ENCODE measurements at regions not wholly inside any gene's neighbourhood (a gene's known extent, or its start where the extent isn't known, plus 50 kb on each side); places are given as distances from the start of the nearest gene placed in this dataset.

GRCh38 chr4:101701551-101701950, 89.0 kb upstream of the BANK1 start:
- DNase-seq (ENCODE audit: low spot score): no peak
- Histone ChIP-seq H3K4me1 (ENCODE audit: insufficient read depth) (no peaks in the 10 kb centered on the region), H4K20me1 (ENCODE audit: insufficient read depth, poor library complexity, severe bottlenecking) (no peaks in the 10 kb centered on the region), H2AFZ (no peak overlapping the region), H3K4me2 (no peak overlapping the region), H3K36me3 (replicated peaks; ENCODE audit: insufficient read depth, low read depth) (no peaks in the 10 kb centered on the region), H3K9me2 (replicated peaks; ENCODE audit: insufficient read depth) (no peaks in the 10 kb centered on the region), H3K9me3 (ENCODE audit: low read depth) (peaks cover 3% of the 10 kb centered on the region), H3K79me2 (no peaks in the 10 kb centered on the region), H3K4me3 (no peak overlapping the region), H3K27me3 (no peaks in the 10 kb centered on the region), H3K27ac (no peak overlapping the region)
- WGBS (ENCODE audit: low lambda C conversion rate, missing lambda C conversion rate): 97% methylated on average over 1 of the region's 1 CpG
- TF ChIP-seq EZH2phosphoT487 (IDR thresholded peaks at IDR 0.05; ENCODE audit: low read depth, severe bottlenecking, unreplicated experiment) (no peak), CTCF (IDR thresholded peaks at IDR 0.05; ENCODE audit: poor library complexity) (no peak), EZH2 (IDR thresholded peaks at IDR 0.05; ENCODE audit: borderline replicate concordance) (no peak)

- Histone ChIP-seq H3K4me3 (no peak overlapping the region), H3K79me2 (no peaks in the 10 kb centered on the region), H3K4me2 (no peak overlapping the region), H4K20me1 (ENCODE audit: insufficient read depth, poor library complexity, severe bottlenecking) (no peaks in the 10 kb centered on the region), H3K27ac (no peak overlapping the region), H2AFZ (no peak overlapping the region), H3K27me3 (no peaks in the 10 kb centered on the region), H3K9me3 (ENCODE audit: low read depth) (no peaks in the 10 kb centered on the region), H3K9me2 (replicated peaks; ENCODE audit: insufficient read depth) (no peaks in the 10 kb centered on the region), H3K4me1 (ENCODE audit: insufficient read depth) (no peaks in the 10 kb centered on the region), H3K36me3 (replicated peaks; ENCODE audit: insufficient read depth, low read depth) (no peaks in the 10 kb centered on the region)
- no peak for DNase-seq (ENCODE audit: low spot score)
- no peak for TF ChIP-seq CTCF (IDR thresholded peaks at IDR 0.05; ENCODE audit: poor library complexity)
- TF ChIP-seq EZH2phosphoT487 (IDR thresholded peaks at IDR 0.05; ENCODE audit: low read depth, severe bottlenecking, unreplicated experiment): no peak
- WGBS (ENCODE audit: low lambda C conversion rate, missing lambda C conversion rate): 79% methylated on average over 8 of the region's 8 CpGs
Measured at GRCh38 chr4:101699441-101700124, 90.9 kb upstream of the BANK1 start.

GRCh38 chr4:101697266-101697665, 93.3 kb upstream of the BANK1 start:
- H3K9me2 ChIP-seq (replicated peaks; ENCODE audit: insufficient read depth): no peaks in the 10 kb centered on the region
- no peak overlapping the region for H2AFZ ChIP-seq
- H4K20me1 ChIP-seq (ENCODE audit: insufficient read depth, poor library complexity, severe bottlenecking): no peaks in the 10 kb centered on the region
- no peaks in the 10 kb centered on the region for H3K79me2 ChIP-seq
- H3K27me3 ChIP-seq: no peaks in the 10 kb centered on the region
- DNase-seq (ENCODE audit: low spot score): no peak
- no peak overlapping the region for H3K4me2 ChIP-seq
- no peak for TF ChIP-seq EZH2 (IDR thresholded peaks at IDR 0.05; ENCODE audit: borderline replicate concordance)
- TF ChIP-seq CTCF (IDR thresholded peaks at IDR 0.05; ENCODE audit: poor library complexity): no peak
- no peak for TF ChIP-seq EZH2phosphoT487 (IDR thresholded peaks at IDR 0.05; ENCODE audit: low read depth, severe bottlenecking, unreplicated experiment)
- H3K36me3 ChIP-seq (replicated peaks; ENCODE audit: insufficient read depth, low read depth): no peaks in the 10 kb centered on the region
- WGBS (ENCODE audit: low lambda C conversion rate, missing lambda C conversion rate): 88% methylated on average over 1 of the region's 1 CpG
- no peak overlapping the region for H3K4me3 ChIP-seq
- no peaks in the 10 kb centered on the region for H3K4me1 ChIP-seq (ENCODE audit: insufficient read depth)
- no peaks in the 10 kb centered on the region for H3K9me3 ChIP-seq (ENCODE audit: low read depth)
- no peak overlapping the region for H3K27ac ChIP-seq
